ENCODE measurements at regions not wholly inside any gene's neighbourhood (a gene's known extent, or its start where the extent isn't known, plus 50 kb on each side); places are given as distances from the start of the nearest gene placed in this dataset.

DNA sequence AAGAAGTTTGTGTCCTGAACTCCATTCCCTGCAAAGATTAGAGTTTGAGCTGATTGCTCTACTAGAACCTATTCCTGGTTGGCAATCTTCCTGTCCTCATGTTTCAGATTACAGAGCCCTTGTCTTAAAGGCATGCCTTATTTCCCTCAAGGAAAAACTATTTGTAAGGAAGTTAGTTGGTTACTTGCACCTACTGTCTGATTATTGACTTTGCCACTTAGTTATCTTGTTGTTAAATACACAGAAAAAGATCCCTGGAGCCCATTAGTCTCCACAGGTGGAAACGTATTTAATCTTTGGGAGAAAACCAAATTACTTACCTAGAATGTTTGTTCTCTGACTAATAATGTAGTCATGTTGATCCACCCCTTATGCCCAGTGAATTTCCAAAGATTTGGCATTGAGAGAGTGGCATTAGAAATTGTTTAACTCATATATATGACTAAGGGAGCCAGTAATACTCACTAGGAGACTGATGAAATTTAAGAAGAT is 132.3 kb upstream of the ELL2 start:
- Histone ChIP-seq H3K27ac (ENCODE audit: insufficient read depth, low read depth, low read length) (no peak overlapping the region), H3K4me3 (replicated peaks in 1 of 3; ENCODE audit: insufficient read depth in 1 of 3, low read depth in 1 of 3, low read length in 3 of 3) (no peak overlapping the region), H3K9me1 (replicated peaks; ENCODE audit: control insufficient read depth, extremely low read depth, insufficient read depth, low read length) (no peaks in the 10 kb centered on the region), H4K20me1 (replicated peaks; ENCODE audit: control insufficient read depth, extremely low read depth, insufficient read depth, low read length) (no peaks in the 10 kb centered on the region), H2AFZ (ENCODE audit: low read depth, low read length) (no peak overlapping the region), H3K9ac (replicated peaks; ENCODE audit: extremely low read depth, insufficient read depth, low read length) (no peak overlapping the region), H3K79me2 (ENCODE audit: control insufficient read depth, insufficient read depth, low read length) (no peaks in the 10 kb centered on the region), H3K4me2 (ENCODE audit: insufficient read depth, low read length) (no peak overlapping the region), H3K36me3 (ENCODE audit: control insufficient read depth in 2 of 2, extremely low read depth in 1 of 2, insufficient read depth in 2 of 2, low read length in 2 of 2) (no peaks in the 10 kb centered on the region), H3K9me3 (replicated peaks; ENCODE audit: control insufficient read depth, insufficient read depth, low read length) (no peaks in the 10 kb centered on the region), H3K4me1 (ENCODE audit: control insufficient read depth, extremely low read depth, insufficient read depth, low read length) (no peaks in the 10 kb centered on the region), H3K27me3 (ENCODE audit: control insufficient read depth in 2 of 2, insufficient read depth in 2 of 2, low read length in 2 of 2) (no peaks in the 10 kb centered on the region)
- intact Hi-C loops (cut with micrococcal nuclease) (no loop called here), dilution Hi-C loops (cut with MboI; ENCODE audit: extremely low pct_ligation_motif_present, low sequenced_read_pairs) (no loop called here)
- TF ChIP-seq, protein P1, sequence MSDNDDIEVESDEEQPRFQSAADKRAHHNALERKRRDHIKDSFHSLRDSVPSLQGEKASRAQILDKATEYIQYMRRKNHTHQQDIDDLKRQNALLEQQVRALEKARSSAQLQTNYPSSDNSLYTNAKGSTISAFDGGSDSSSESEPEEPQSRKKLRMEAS (IDR thresholded peaks at IDR 0.05; ENCODE audit: insufficient read depth, insufficient read length), result no peak
- TF ChIP-seq POLR2AphosphoS5 (IDR thresholded peaks at IDR 0.05; ENCODE audit: insufficient read depth, low read depth, low read length), result no peak
- no peak for TF ChIP-seq MYC (IDR thresholded peaks at IDR 0.05; ENCODE audit: low read depth, low read length)
- no peak for TF ChIP-seq FOS (IDR thresholded peaks at IDR 0.05; ENCODE audit: borderline replicate concordance, insufficient read depth, low read length)
- no peak for TF ChIP-seq POLR2A (IDR thresholded peaks at IDR 0.05; ENCODE audit: low read depth, low read length)
- TF ChIP-seq EZH2 (IDR thresholded peaks at IDR 0.05; ENCODE audit: borderline replicate concordance, low read depth, low read length, severe bottlenecking), result no peak
- TF ChIP-seq GATA2 (IDR thresholded peaks at IDR 0.05; ENCODE audit: insufficient read depth, insufficient read length, low read depth, low read length), result no peak
- no peak for TF ChIP-seq JUN (IDR thresholded peaks at IDR 0.05; ENCODE audit: borderline replicate concordance, insufficient read depth, insufficient read length, low read depth)
- TF ChIP-seq, protein P2, sequence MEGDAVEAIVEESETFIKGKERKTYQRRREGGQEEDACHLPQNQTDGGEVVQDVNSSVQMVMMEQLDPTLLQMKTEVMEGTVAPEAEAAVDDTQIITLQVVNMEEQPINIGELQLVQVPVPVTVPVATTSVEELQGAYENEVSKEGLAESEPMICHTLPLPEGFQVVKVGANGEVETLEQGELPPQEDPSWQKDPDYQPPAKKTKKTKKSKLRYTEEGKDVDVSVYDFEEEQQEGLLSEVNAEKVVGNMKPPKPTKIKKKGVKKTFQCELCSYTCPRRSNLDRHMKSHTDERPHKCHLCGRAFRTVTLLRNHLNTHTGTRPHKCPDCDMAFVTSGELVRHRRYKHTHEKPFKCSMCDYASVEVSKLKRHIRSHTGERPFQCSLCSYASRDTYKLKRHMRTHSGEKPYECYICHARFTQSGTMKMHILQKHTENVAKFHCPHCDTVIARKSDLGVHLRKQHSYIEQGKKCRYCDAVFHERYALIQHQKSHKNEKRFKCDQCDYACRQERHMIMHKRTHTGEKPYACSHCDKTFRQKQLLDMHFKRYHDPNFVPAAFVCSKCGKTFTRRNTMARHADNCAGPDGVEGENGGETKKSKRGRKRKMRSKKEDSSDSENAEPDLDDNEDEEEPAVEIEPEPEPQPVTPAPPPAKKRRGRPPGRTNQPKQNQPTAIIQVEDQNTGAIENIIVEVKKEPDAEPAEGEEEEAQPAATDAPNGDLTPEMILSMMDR (IDR thresholded peaks at IDR 0.05; ENCODE audit: extremely low read depth in 1 of 2, insufficient read depth in 1 of 2, low read depth in 1 of 2, low read length in 2 of 2), result no peak
- ChIA-PET POLR2A (no interaction called here), CTCF (interaction anchor here (1.0 to 1.5 kb wide), 2 partner anchors 127 to 243 kb away, joined by 3 to 4 read pairs; no protein-coding TSS in a partner anchor)
- no peak for DNase-seq (ENCODE audit: low read depth, low spot score)
- no peak for FAIRE-seq
- BruUV-seq (replicated peaks), result no TSS peak
